Activated CD8-positive, alpha-beta memory T cell treated with anti-CD3 and anti-CD28 coated beads, Interleukin-2, amount 10 ng/mL, durations not matched to agents 7 days and 5 days (primary cell): ENCODE measurements at regions not wholly inside any gene's neighbourhood (a gene's known extent, or its start where the extent isn't known, plus 50 kb on each side); places are given as distances from the start of the nearest gene placed in this dataset.

Experiments used
- ATAC-seq: fragments of 150-1000 bp; cut with Tn5 transposase; one replicate; pipeline ENCODE4 v1.10.0; 2021; ENCODE audit warnings: moderate library complexity
- CTCF ChIA-PET: fragments of 350-600 bp; sonication (Branson Sonifier 250); formaldehyde crosslinking; loops from one replicate; lab custom pipeline; 2021; ENCODE audit warnings: antibody characterized with exemption; lab: Charles Lee
- DNase-seq: peaks from one replicate; pipeline ENCODE4 v3.0.0-alpha.2; 2020
- H3K27ac Mint-ChIP-seq: one replicate; pipeline ENCODE4 v1.8.0; 2021; ENCODE audit warnings: mild to moderate bottlenecking, mixed read lengths
- H3K27me3 Mint-ChIP-seq: one replicate; pipeline ENCODE4 v1.8.0; 2021; ENCODE audit warnings: mixed read lengths
- H3K36me3 Mint-ChIP-seq: one replicate; pipeline ENCODE4 v1.8.0; 2021; ENCODE audit warnings: mild to moderate bottlenecking, mixed read lengths
- H3K4me1 Mint-ChIP-seq: one replicate; pipeline ENCODE4 v1.8.0; 2021; ENCODE audit warnings: mixed read lengths
- H3K4me3 Mint-ChIP-seq: one replicate; pipeline ENCODE4 v1.8.0; 2021; ENCODE audit warnings: mild to moderate bottlenecking, moderate library complexity, mixed read lengths
- H3K9me3 Mint-ChIP-seq: one replicate; pipeline ENCODE4 v1.8.0; 2022; ENCODE audit warnings: low read depth, mixed read lengths

DNA sequence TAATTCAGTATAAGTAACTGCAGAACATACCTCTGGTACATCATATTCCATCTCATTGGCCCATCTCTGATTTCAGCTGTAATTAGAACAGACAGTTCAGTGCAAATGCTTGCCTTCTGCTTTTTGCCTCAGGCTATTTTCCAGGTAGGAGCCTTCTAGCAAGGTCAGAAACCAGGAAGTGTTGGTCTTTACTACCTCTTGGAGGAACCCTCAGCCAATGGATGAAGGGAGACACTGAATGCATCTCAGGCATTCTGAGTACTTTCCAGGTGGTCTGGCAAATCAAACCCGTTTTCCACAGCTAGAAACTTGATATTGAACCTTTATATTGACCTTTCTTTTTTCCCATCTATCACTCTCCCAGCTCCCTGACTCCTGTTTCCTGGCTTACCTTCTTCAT, 348.5 kb upstream of the SOX2 start:
- Mint-ChIP-seq H3K27me3 (no peaks in the 10 kb centered on the region), H3K27ac (no peak overlapping the region), H3K4me1 (no peaks in the 10 kb centered on the region), H3K36me3 (no peaks in the 10 kb centered on the region), H3K4me3 (no peak overlapping the region), H3K9me3 (peaks cover 6% of the 10 kb centered on the region)
- CTCF ChIA-PET = no interaction called here
- no peak for DNase-seq
- ATAC-seq = no peak

DNA sequence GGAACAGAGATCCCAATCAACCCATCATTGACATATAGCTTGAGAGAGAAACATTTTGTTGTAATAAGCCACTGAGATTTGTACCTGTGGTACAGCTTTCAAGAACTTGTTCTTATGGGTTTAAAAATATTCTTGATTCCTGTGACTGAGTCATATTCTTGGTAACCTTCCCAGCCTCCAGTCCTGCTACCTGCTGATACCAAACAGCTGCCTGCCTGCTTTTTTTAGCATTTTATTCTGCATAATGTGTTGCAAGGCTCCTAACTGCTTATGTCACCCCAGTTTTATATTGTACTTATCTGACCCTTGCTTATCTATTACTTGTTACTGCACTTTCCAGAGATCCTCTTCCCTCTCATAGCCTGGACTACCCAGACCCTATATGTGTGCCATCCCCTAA, 349.3 kb upstream of the SOX2 start:
- Mint-ChIP-seq H3K4me1 (no peaks in the 10 kb centered on the region), H3K27me3 (no peaks in the 10 kb centered on the region), H3K36me3 (no peaks in the 10 kb centered on the region), H3K27ac (no peak overlapping the region), H3K9me3 (peaks cover 7% of the 10 kb centered on the region), H3K4me3 (no peak overlapping the region)
- ATAC-seq = no peak
- CTCF ChIA-PET = no interaction called here
- no peak for DNase-seq

DNA sequence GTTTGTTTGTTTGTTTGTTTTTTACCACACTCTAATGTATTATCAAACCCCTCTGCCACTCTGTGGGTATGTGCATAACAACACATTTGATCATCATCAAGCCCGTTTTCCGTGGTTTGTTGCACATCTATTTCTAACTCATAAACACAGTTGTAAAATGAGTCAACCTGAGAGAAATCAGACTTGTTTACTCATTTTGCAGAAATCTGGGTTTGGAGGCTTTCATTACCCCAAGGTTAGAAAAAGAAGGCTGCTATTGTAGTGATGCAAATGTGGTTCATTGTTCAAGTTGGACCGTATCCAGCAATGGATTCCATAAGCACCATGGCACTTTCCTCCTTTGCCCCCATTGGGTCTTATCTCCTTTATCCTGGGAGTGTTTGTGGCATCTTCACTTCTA, 353.2 kb upstream of the SOX2 start:
- H3K27me3 Mint-ChIP-seq = no peaks in the 10 kb centered on the region
- H3K4me1 Mint-ChIP-seq = no peaks in the 10 kb centered on the region
- ATAC-seq (no peak), DNase-seq (no peak)
- no peak overlapping the region for H3K4me3 Mint-ChIP-seq
- H3K36me3 Mint-ChIP-seq = no peaks in the 10 kb centered on the region
- peaks cover 5% of the 10 kb centered on the region for H3K9me3 Mint-ChIP-seq
- H3K27ac Mint-ChIP-seq = no peak overlapping the region
- CTCF ChIA-PET = no interaction called here

DNA sequence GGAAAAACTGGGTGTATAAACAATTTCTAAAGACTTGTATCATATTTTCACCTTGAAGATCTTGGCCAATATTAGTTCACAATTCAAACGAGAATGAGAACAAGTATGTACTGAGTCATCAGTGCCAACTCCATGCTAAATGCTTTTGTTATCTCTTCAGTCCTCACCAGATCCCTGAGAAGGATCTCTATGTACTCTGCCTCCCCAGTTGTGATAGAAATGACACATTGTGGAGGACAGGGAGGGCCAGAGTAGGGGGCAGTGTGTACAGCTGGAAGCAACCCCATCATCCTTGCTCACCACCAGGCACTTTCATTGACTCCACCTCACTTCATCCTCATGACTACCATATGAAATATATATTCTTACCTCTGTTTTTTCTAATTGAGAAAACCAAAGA, 353.7 kb upstream of the SOX2 start:
- H3K27ac Mint-ChIP-seq = no peak overlapping the region
- CTCF ChIA-PET = no interaction called here
- no peaks in the 10 kb centered on the region for H3K4me1 Mint-ChIP-seq
- no peaks in the 10 kb centered on the region for H3K27me3 Mint-ChIP-seq
- DNase-seq (no peak), ATAC-seq (no peak)
- no peak overlapping the region for H3K4me3 Mint-ChIP-seq
- no peaks in the 10 kb centered on the region for H3K36me3 Mint-ChIP-seq
- peaks cover 5% of the 10 kb centered on the region for H3K9me3 Mint-ChIP-seq

DNA sequence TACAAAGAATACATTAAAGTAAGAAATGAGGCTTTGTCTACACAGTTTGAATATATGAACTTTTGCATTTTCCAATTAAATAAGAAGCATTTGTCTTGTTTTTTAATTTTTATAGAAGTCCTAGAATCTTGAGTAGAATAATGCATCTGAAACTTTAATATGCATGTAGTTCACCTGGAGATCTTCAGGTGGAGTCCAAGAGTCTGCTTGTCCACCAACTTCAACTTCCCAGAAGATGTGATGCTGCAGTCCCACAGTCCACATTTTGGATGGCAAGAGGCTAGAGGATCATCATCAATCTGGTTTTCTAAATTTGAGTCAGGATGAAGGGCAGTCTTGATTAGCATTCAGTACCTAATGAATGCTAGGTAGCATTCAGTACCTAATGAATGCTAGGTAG, 357.6 kb upstream of the SOX2 start:
- Mint-ChIP-seq H3K4me1 (no peaks in the 10 kb centered on the region), H3K27me3 (no peaks in the 10 kb centered on the region), H3K27ac (no peak overlapping the region), H3K36me3 (no peaks in the 10 kb centered on the region), H3K9me3 (peaks cover 2% of the 10 kb centered on the region), H3K4me3 (no peak overlapping the region)
- ATAC-seq (no peak), DNase-seq (no peak)
- CTCF ChIA-PET = no interaction called here

DNA sequence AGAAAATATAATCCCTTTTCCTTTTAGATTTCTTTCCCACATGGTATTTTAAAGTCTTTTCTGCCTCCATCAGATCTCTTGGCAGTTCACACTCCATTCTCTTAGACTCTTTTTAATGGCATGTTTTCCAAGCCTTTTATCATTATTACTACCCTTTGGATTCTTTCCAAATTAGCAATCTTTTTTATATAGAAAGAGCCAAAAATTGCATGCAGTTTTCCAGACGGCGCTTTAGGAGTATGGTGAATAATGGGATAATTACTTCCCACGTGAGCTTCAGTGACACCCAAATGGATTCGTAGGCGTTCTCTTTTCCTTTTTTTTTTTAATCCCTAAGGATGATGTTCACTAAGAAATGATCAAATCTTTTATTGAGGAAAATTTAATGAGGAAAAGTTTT, 354.8 kb upstream of the DNAJC19 start:
- Mint-ChIP-seq H3K4me1 (no peaks in the 10 kb centered on the region), H3K9me3 (peaks cover 2% of the 10 kb centered on the region), H3K36me3 (no peaks in the 10 kb centered on the region), H3K4me3 (no peak overlapping the region), H3K27me3 (no peaks in the 10 kb centered on the region), H3K27ac (no peak overlapping the region)
- DNase-seq (no peak), ATAC-seq (no peak)
- CTCF ChIA-PET = no interaction called here

DNA sequence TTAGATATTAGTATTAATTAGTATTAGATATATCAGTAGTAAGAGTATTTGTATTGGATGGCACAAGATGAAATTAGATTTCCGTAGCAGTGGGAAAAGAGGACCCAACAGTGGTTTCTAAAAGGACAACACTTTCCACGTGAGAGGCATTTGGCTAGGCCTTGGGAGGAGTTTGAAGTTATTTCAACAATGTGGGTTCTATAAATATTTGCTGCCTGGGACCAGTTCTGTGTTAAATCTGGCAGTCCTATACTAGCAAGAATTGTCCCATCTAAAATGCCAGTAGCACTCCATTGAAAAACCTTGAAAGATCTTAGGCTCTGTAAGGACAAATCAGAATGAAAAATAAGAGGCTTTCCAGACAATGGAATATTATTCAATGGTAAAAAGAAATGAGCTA, 347.1 kb upstream of the DNAJC19 start:
- Mint-ChIP-seq H3K9me3 (no peaks in the 10 kb centered on the region), H3K27ac (no peak overlapping the region), H3K4me1 (no peaks in the 10 kb centered on the region), H3K27me3 (no peaks in the 10 kb centered on the region), H3K4me3 (no peak overlapping the region), H3K36me3 (no peaks in the 10 kb centered on the region)
- ATAC-seq (no peak), DNase-seq (no peak)
- CTCF ChIA-PET = no interaction called here

DNA sequence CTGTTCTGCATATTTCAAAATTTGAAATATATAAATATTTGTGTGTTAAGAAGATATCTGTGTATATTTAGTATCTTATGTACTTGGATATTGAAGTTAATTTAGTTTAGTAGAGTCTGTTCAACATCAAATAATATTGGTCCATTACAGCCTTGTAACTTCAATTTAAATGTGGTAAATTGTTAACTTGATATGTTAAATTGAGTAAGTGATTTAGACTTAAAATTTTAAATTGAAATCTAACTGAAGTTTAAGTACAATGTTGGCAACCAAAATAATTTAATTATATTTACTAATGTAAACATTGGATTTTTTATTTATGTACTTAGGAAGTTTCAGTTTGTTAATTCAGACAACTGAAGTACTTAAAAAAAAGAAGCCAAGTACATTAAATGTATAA, 343.9 kb upstream of the DNAJC19 start:
- no peak overlapping the region for H3K27ac Mint-ChIP-seq
- H3K9me3 Mint-ChIP-seq = no peaks in the 10 kb centered on the region
- no peaks in the 10 kb centered on the region for H3K36me3 Mint-ChIP-seq
- ATAC-seq (no peak), DNase-seq (no peak)
- no peaks in the 10 kb centered on the region for H3K27me3 Mint-ChIP-seq
- no peak overlapping the region for H3K4me3 Mint-ChIP-seq
- CTCF ChIA-PET = no interaction called here
- H3K4me1 Mint-ChIP-seq = no peaks in the 10 kb centered on the region

DNA sequence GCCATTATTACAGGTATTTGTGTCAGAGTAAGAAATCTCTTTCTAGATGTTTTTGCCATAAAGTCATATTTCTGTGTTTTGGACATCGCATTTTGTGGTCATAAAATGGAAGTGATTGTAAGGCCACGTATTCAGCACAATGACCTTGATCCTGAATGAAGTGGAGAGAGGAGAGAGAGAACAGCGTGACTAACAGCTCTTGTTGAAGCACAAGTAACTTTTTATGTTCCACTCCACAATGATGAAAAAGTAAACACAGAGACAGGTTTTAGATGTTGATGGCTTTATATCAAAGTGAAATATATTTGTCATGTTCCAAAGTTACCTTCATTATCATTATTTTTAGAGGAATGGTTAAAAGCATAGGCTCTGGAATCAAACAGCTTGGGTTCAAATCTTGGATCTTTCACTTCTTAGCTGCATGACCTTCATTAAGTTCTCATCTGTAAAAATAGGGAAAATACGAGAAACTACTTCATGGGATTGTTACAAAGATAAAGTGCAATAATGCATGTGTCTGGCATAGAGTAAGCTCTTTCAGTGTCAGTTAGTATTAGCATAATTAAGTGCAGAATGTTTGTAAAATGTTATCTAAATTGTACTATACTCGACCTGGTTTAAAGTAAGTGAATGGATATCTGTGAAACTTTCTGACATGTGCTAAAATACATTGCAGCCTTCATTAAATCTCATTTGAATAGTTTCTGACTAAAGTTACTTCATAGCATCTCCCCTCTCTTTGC, 341.5 kb upstream of the DNAJC19 start:
- no peak for DNase-seq
- H3K4me1 Mint-ChIP-seq = no peaks in the 10 kb centered on the region
- CTCF ChIA-PET = no interaction called here
- no peak overlapping the region for H3K4me3 Mint-ChIP-seq
- no peaks in the 10 kb centered on the region for H3K9me3 Mint-ChIP-seq
- no peaks in the 10 kb centered on the region for H3K36me3 Mint-ChIP-seq
- ATAC-seq = no peak
- no peak overlapping the region for H3K27ac Mint-ChIP-seq
- no peaks in the 10 kb centered on the region for H3K27me3 Mint-ChIP-seq

DNA sequence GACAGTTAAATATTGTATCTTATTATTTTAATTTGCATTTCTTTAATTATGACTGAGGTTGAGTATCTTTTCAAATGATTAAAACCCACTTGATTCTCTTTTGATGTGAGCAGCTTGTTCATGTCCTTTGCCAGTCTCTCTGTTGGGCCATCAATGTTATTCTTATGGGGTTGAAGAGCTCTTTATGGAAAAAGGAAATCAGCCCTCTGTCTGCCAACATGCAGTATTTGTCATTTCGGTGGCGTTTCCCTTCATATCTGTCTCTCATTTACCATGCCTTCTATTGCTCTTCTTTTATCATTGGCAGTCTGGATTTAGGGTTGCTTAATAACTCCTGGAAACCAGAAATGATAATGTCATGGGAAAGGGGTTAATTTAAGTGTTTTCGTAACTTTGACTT, 340.7 kb upstream of the DNAJC19 start:
- Mint-ChIP-seq H3K4me3 (no peak overlapping the region), H3K36me3 (no peaks in the 10 kb centered on the region), H3K27ac (no peak overlapping the region), H3K4me1 (no peaks in the 10 kb centered on the region), H3K27me3 (no peaks in the 10 kb centered on the region), H3K9me3 (no peaks in the 10 kb centered on the region)
- ATAC-seq (no peak), DNase-seq (no peak)
- CTCF ChIA-PET = no interaction called here

DNA sequence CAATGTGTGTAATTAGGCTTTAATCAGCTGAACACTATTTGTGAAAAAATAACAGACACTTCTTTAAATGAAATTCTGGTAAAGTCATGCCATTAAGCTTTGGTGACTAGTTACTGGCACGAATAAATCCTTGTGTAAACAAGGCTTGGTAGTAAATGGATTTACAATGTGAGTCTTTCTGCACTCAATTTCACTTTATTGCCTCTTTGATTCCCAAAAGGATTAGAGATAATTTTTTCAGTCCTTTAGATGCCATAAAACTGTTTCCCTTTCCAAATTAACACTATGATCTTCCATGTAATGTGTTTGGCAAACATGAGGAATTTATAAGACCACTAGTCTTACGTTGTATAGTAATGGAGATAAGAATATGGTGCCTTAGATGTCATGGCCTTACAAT, 339.5 kb upstream of the DNAJC19 start:
- no peak overlapping the region for H3K27ac Mint-ChIP-seq
- CTCF ChIA-PET = no interaction called here
- ATAC-seq = no peak

DNA sequence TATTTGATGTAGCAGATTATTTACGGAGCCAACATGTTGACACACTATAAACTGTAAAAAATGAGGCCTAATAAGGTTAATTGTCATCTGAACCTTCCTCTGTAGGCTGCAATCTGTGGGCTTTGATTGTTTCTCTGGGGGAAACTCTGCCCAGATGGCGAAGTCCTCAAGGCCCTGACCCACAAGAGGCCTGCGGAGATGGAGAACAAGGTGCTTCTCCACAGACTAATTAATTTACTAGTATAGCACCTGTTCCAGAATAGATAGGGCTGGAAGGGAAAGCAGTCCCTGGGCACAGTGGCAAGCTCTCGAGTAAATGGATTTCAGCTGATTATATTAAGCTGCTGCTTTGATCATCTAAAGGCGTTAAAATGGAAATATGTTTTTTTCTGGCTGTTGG, 338.8 kb upstream of the DNAJC19 start:
- Mint-ChIP-seq H3K4me3 (no peak overlapping the region), H3K9me3 (peaks cover 2% of the 10 kb centered on the region), H3K27me3 (no peaks in the 10 kb centered on the region), H3K4me1 (no peaks in the 10 kb centered on the region), H3K27ac (no peak overlapping the region), H3K36me3 (no peaks in the 10 kb centered on the region)
- DNase-seq (no peak), ATAC-seq (no peak)
- CTCF ChIA-PET = no interaction called here

More for the DNA sequence above, 339.5 kb upstream of the DNAJC19 start:
- no peak overlapping the region for H3K4me3 Mint-ChIP-seq
- no peaks in the 10 kb centered on the region for H3K27me3 Mint-ChIP-seq
- no peak for DNase-seq
- no peaks in the 10 kb centered on the region for H3K36me3 Mint-ChIP-seq
- H3K4me1 Mint-ChIP-seq = no peaks in the 10 kb centered on the region
- no peaks in the 10 kb centered on the region for H3K9me3 Mint-ChIP-seq

DNA sequence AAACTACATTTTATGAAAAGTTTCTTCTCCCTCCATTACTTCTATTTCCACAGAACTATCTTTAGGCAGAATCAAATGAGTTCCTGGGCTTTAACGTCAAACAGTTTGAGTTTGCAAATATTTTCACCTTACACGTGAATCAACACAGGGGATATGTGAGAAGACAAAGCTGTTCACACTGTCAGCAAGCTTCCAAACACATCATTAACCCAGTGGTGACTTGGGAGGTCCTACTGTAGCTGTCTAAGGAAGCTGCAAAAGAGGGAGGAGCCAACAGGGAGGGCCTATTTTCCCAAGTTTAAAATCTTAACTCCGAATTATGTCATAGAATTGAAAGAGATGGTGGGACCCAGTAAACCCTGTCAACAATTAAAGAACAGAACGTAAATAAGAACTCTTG, 337.8 kb upstream of the DNAJC19 start:
- DNase-seq (no peak), ATAC-seq (no peak)
- CTCF ChIA-PET = interaction anchor here (1.2 to 1.7 kb wide), 2 partner anchors 18 to 373 kb away, joined by 3 to 8 read pairs; no protein-coding TSS in a partner anchor
- Mint-ChIP-seq H3K27me3 (no peaks in the 10 kb centered on the region), H3K27ac (no peak overlapping the region), H3K4me1 (no peaks in the 10 kb centered on the region), H3K36me3 (no peaks in the 10 kb centered on the region), H3K4me3 (no peak overlapping the region), H3K9me3 (peaks cover 4% of the 10 kb centered on the region)

DNA sequence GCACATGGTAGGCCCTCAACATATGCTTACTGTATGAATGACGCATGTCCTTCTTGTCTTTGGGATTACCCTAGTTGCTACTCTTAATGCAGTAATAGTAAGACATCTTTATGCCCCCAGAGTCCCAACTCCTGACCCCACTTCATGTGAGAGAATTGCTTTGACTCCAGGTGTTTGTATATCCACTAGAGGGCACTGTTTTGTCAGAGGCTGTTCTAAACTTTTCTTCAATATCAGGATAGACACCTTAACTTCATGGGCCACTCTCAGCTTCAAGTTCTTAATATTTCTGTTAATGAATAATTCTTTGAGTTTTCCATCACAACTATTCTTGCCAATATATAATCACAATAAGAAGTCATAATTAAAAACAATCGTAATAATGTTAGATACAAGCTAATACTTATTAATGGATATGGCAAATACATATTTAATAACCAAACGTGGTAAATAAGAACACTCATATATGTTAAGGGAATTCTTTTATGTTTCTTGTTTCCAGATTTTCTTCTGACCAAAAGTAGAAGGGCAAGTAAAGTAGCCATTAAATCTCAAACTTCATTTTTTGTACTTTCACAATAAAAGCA, 337.2 kb upstream of the DNAJC19 start:
- Mint-ChIP-seq H3K4me3 (no peak overlapping the region), H3K9me3 (peaks cover 4% of the 10 kb centered on the region), H3K27me3 (no peaks in the 10 kb centered on the region), H3K4me1 (no peaks in the 10 kb centered on the region), H3K27ac (no peak overlapping the region), H3K36me3 (no peaks in the 10 kb centered on the region)
- DNase-seq (no peak), ATAC-seq (no peak)
- CTCF ChIA-PET = interaction anchor here (1.2 to 1.7 kb wide), 2 partner anchors 19 to 374 kb away, joined by 3 to 8 read pairs; no protein-coding TSS in a partner anchor
